Gastrocnemius medialis (tissue), 4 donors: ENCODE measurements at regions not wholly inside any gene's neighbourhood (a gene's known extent, or its start where the extent isn't known, plus 50 kb on each side); places are given as distances from the start of the nearest gene placed in this dataset.

Experiments used
- POLR2A ChIP-seq, 2 donors: fragments of 450-650 bp; IDR thresholded peaks; one replicate each; pipeline ENCODE4 v1.6.1; 2017; ENCODE audit warnings: antibody characterized with exemption in 2 of 2, mild to moderate bottlenecking in 2 of 2, moderate library complexity in 2 of 2
- TF ChIP-seq, protein P1 (sequence below), 5 experiments: fragments of 450-650 bp in 3 of 5; fragments of 200-600 bp in 2 of 5; sonication (generic) in 2 of 5; IDR thresholded peaks in 4 of 5; conservative IDR thresholded peaks in 1 of 5; 1 replicate in 4 of 5; 2 replicates in 1 of 5; pipeline ENCODE4 v1.5.1; 2016 to 2019; ENCODE audit warnings: antibody characterized with exemption in 5 of 5, mild to moderate bottlenecking in 3 of 5, moderate library complexity in 3 of 5

DNA sequence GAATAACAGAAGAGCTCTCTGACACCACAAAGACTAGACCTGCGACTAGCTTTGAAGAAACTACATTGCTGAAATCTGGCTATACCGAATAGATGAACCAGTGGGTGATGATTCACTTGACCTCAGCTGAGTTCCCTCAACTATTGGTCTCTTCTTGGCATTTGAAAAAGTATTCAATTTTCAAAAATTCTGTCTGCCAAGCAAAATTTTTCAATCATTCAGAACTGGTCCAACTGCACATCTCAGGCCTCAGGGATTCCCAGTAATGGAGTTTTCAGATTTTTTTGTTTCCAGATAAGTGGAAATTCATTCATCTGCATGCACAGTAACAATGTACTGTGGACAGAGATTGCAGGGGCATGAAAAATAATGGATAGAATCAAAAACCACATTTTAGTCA lies 121.4 kb upstream of the NAA20 start:
- TF ChIP-seq, protein P1, sequence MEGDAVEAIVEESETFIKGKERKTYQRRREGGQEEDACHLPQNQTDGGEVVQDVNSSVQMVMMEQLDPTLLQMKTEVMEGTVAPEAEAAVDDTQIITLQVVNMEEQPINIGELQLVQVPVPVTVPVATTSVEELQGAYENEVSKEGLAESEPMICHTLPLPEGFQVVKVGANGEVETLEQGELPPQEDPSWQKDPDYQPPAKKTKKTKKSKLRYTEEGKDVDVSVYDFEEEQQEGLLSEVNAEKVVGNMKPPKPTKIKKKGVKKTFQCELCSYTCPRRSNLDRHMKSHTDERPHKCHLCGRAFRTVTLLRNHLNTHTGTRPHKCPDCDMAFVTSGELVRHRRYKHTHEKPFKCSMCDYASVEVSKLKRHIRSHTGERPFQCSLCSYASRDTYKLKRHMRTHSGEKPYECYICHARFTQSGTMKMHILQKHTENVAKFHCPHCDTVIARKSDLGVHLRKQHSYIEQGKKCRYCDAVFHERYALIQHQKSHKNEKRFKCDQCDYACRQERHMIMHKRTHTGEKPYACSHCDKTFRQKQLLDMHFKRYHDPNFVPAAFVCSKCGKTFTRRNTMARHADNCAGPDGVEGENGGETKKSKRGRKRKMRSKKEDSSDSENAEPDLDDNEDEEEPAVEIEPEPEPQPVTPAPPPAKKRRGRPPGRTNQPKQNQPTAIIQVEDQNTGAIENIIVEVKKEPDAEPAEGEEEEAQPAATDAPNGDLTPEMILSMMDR (IDR thresholded peaks at IDR 0.05 in 4 of 5, conservative IDR thresholded peaks at IDR 0.05 in 1 of 5), result no peak
- TF ChIP-seq POLR2A (IDR thresholded peaks at IDR 0.05), result no peak
